Body of pancreas (tissue), 4 donors: ENCODE measurements at regions not wholly inside any gene's neighbourhood (a gene's known extent, or its start where the extent isn't known, plus 50 kb on each side); places are given as distances from the start of the nearest gene placed in this dataset.

Experiments
- POLR2A ChIP-seq, 3 donors: fragments of 450-650 bp; IDR thresholded peaks; one replicate each; pipeline ENCODE4 v1.6.1; 2016; ENCODE audit warnings: antibody characterized with exemption in 3 of 3, mild to moderate bottlenecking in 2 of 3
- TF ChIP-seq, protein P1 (sequence below), 7 experiments: fragments of 450-650 bp in 4 of 7; fragments of 200-600 bp in 3 of 7; sonication (generic) in 3 of 7; IDR thresholded peaks; one replicate each; pipeline ENCODE4 v1.5.1; 2016 to 2019; ENCODE audit warnings: antibody characterized with exemption in 7 of 7

GRCh38 chr1:232364654-232365382 lies 265.1 kb downstream of the SIPA1L2 start:
- TF ChIP-seq POLR2A (IDR thresholded peaks at IDR 0.05): no peak
- TF ChIP-seq, protein P1, sequence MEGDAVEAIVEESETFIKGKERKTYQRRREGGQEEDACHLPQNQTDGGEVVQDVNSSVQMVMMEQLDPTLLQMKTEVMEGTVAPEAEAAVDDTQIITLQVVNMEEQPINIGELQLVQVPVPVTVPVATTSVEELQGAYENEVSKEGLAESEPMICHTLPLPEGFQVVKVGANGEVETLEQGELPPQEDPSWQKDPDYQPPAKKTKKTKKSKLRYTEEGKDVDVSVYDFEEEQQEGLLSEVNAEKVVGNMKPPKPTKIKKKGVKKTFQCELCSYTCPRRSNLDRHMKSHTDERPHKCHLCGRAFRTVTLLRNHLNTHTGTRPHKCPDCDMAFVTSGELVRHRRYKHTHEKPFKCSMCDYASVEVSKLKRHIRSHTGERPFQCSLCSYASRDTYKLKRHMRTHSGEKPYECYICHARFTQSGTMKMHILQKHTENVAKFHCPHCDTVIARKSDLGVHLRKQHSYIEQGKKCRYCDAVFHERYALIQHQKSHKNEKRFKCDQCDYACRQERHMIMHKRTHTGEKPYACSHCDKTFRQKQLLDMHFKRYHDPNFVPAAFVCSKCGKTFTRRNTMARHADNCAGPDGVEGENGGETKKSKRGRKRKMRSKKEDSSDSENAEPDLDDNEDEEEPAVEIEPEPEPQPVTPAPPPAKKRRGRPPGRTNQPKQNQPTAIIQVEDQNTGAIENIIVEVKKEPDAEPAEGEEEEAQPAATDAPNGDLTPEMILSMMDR (IDR thresholded peaks at IDR 0.05): no peak
